Esophagus squamous epithelium (tissue), 4 donors: ENCODE measurements at regions not wholly inside any gene's neighbourhood (a gene's known extent, or its start where the extent isn't known, plus 50 kb on each side); places are given as distances from the start of the nearest gene placed in this dataset.

ENCODE experiments used
- CTCF ChIP-seq, 6 experiments: fragments of 450-650 bp in 4 of 6; fragments of 200-600 bp in 2 of 6; sonication (generic) in 2 of 6; IDR thresholded peaks; one replicate each; pipeline ENCODE4 v1.5.1; 2016 to 2019; ENCODE audit warnings: antibody characterized with exemption in 6 of 6, mild to moderate bottlenecking in 4 of 6, moderate library complexity in 4 of 6
- POLR2A ChIP-seq, 4 donors: fragments of 450-650 bp; IDR thresholded peaks; one replicate each; pipeline ENCODE4 v1.6.1; 2017; ENCODE audit warnings: antibody characterized with exemption in 4 of 4, mild to moderate bottlenecking in 4 of 4, moderate library complexity in 3 of 4

GRCh38 chr15:37361621-37362020 is 261.3 kb upstream of the MEIS2 start:
- TF ChIP-seq CTCF (IDR thresholded peaks at IDR 0.05) (no peak), POLR2A (IDR thresholded peaks at IDR 0.05) (no peak)
